Ovary (tissue), 3 donors: ENCODE measurements at regions not wholly inside any gene's neighbourhood (a gene's known extent, or its start where the extent isn't known, plus 50 kb on each side); places are given as distances from the start of the nearest gene placed in this dataset.

Source experiments
- EP300 ChIP-seq: sonication (generic); formaldehyde crosslinking; IDR thresholded peaks from one replicate; pipeline ENCODE4 v1.6.1; 2017; ENCODE audit warnings: antibody characterized with exemption
- POLR2A ChIP-seq: fragments of 450-650 bp; IDR thresholded peaks from one replicate; pipeline ENCODE4 v1.6.1; 2017; ENCODE audit warnings: antibody characterized with exemption, mild to moderate bottlenecking, moderate library complexity
- TF ChIP-seq, protein P1 (sequence below), 3 donors: fragments of 450-650 bp in 2 of 3; fragments of 200-600 bp in 1 of 3; IDR thresholded peaks; one replicate each; pipeline versions ENCODE4 v1.5.1 to v1.8.0; 2016 to 2022; ENCODE audit warnings: antibody characterized with exemption in 3 of 3, mild to moderate bottlenecking in 1 of 3
- donor health status: DM: no; HTN: no; CAD: no.

DNA sequence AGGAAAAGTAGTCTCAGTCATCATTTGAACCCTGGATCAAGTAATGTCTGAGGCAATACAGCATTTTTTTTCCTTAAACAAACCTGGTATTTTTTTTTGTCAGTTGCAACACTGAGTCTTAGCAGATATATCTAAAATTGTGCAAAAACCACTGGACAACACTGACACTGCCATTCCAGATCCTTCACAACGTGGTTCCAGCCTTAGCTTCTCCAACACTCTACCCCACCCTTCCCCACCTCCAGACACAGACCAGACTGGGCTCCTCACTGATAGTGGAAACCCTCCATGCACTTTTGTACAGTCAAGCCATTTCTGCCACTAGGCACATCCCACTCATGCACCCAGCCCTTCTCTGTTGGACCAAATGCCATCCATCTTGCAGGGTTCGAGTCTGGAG is 199.6 kb upstream of the CTNNB1 start:
- TF ChIP-seq, protein P1, sequence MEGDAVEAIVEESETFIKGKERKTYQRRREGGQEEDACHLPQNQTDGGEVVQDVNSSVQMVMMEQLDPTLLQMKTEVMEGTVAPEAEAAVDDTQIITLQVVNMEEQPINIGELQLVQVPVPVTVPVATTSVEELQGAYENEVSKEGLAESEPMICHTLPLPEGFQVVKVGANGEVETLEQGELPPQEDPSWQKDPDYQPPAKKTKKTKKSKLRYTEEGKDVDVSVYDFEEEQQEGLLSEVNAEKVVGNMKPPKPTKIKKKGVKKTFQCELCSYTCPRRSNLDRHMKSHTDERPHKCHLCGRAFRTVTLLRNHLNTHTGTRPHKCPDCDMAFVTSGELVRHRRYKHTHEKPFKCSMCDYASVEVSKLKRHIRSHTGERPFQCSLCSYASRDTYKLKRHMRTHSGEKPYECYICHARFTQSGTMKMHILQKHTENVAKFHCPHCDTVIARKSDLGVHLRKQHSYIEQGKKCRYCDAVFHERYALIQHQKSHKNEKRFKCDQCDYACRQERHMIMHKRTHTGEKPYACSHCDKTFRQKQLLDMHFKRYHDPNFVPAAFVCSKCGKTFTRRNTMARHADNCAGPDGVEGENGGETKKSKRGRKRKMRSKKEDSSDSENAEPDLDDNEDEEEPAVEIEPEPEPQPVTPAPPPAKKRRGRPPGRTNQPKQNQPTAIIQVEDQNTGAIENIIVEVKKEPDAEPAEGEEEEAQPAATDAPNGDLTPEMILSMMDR (IDR thresholded peaks at IDR 0.05) = no peak
- TF ChIP-seq POLR2A (no peak), EP300 (no peak)
